GM19463 (cell line): ENCODE measurements at regions not wholly inside any gene's neighbourhood (a gene's known extent, or its start where the extent isn't known, plus 50 kb on each side); places are given as distances from the start of the nearest gene placed in this dataset.
"Not testable (repeated sequence)": the region's sequence is repeated elsewhere in the genome, so short reads cannot be mapped to it uniquely, and the experiment has no call there.

Experiments
- ATAC-seq: cut with Tn5 transposase; IDR thresholded peaks from one replicate; pipeline ENCODE4 v1.9.1; 2021; ENCODE audit warnings: mild to moderate bottlenecking, moderate library complexity; ENCODE audit not compliant: unreplicated experiment

DNA sequence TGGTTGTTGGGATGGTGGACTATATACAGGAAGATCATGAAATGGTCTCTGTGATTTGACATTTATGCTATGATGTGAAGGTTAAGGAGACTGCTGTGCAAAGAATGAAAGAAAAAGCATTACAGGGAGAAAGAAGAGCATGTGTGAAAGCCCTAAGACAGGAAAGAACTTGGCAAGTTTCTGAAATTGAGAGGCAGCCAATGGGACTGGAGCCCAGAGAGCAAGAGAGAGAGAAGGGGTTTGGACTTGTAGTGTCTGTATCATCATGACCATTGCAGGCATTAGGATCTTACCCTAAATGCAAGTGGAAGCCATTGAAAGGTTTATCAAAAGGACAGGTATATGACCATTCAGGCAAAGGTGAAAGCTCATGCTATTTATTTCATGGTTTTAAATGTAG is 147.1 kb downstream of the NAA11 start:
- ATAC-seq, result no peak

DNA sequence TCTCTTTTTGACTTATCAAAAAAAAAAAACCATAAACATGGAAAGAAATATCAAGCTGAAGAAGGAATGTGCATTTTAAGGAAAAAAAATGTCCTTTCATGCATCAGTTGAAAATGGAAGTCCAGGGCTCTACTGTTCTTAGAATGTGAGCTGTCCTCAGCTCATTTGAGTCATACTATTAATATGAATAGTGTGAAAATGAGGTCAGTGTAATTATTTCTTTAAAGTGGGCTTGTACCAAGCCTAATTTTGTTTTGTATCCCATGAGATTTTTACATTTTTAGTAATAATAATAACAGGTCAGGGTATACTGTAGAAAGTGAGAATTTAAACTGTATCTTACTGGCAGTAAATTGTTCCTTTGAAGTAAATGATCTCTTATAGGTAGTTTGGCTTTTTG is 148.5 kb downstream of the NAA11 start:
- peak; percentile 46 for ATAC-seq

DNA sequence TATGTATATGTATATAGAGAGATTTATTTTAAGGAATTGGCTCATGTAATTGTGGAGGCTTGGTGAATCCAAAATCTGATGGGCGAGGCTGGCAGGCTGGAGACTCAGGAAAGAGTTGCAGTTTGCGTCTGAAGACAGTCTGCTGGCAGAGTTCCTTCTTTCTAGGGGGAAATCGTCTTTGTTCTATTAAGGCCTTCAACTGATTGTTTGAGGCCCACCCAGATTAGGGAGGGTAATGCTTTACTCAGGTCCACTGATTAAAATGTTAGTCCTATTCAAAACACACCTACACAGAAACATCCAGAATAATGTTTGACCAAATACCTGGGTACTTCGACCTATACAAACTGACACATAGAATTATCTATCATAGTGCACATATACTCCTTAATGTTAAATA is 149.5 kb downstream of the NAA11 start:
- ATAC-seq, result no peak

DNA sequence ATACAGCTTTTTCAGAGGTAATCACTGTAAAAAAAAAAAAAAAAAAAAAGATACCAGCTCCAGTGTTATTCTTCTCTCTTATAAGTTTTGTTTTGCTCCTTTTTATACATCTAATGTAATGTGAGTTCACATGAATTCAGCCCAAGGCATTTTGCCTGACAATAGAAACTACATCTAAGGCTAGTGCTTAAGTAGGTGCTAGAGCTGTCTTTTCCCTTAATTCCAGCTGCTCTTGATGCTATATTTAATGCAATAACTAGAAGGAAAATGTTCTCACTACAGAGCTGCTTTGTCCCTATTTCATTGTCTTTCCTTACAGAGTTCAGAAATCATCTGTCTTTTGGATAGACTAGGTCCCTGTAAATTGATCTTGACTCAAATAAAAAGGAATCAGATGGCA is 150.1 kb downstream of the NAA11 start:
- ATAC-seq, result no peak

DNA sequence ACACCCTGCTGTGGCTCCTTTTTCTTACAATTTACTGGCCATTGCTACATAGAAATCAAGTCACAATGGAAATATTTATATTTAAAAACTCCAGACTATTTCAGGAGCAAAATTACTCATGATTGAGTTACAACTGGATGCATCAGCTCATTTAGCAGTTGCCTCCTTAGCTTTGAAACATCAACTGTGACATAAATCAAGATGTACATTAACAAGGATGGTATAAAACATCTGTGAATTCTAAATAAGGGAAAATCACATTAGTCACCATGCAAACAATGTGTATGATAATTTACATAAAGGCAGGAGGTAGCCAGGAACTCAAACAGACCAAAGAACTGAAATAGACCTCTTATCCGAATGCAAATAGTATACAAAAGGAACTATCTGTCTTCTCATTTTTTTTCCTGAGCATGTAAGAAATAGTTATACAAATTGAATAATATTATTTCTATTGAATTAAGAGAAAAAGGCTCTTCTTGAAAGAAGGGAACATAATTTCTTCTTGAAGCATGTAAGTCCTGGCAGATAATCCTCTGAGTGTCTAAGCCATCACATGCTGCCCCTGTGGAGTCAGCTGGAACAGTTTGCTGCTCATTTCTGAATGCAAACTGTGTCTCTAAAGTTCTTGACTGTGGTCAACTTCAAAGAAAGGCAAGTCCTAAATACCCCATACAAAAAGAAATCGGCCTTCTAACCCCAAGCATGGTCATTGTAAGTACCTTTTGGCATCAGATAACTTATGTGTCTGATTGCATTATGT is 151.2 kb downstream of the NAA11 start:
- no peak for ATAC-seq

DNA sequence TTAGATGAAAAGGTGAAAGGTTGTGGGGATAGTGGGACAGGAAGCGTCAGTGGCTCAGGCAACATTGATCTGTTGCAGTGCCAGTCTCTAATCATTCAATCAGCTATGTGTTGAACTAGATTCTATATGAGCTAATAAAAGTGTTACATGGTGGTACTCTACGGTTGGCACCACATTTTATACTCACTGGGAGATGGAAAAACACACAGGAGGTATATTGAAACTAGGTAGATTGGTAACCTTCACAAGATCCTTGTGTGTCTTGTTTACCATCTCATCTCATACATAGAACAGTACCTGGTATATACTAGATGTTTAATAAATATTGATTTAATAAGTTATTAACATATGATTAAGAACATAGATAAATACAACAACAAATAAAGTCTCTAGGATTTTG is 152.7 kb downstream of the NAA11 start:
- ATAC-seq, result no peak

DNA sequence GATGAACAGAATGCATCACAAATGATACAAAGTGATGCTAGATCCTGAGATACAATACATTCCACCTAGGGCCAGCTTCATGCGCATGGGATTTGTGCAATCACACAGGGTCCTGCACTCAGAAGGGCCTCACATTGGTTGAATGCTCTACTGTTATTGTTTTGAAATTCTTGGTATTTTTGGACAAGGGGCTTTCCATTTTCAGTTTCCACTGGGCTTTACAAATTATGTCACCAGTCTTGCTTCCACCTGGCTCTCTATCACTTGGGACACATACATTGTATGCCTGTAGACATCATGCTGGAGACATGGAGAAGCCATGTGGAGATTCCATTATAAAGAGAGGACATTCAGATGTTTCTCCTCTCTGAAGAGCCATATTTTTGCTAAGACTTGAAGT is 155.8 kb downstream of the NAA11 start:
- peak; percentile 60 for ATAC-seq

DNA sequence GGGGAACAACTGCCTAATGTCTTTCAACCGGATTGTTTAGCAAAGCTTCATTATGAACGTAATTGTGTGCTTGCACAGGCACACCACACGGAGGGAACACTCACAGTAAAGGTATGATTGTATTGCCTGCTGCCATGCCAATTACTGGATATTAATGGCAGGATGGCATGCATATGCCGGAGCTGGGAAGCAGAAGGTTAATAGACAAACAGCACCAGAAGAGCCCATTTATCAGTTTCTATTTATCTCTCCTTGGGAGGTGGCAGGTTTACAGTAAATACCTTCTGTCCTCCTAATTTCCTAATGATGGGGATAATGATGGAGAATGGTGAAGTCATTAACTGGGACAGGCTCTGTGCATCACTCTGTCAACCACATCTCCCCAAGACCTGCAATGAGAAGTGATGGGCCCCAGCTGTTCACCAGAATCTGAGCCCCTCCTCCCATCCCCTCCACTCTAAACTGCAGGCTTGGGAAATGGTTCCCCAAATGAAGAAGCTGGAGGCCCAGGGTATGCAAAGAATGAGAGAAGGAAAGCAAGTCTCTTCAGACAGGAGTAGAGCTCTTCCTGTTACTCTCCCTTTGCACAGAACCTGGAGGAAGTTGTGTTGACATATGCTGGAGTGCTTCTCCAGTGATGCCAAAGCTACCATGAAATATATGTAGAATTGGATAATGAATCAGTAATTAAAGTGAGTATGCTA is 160.8 kb downstream of the NAA11 start:
- no peak for ATAC-seq

DNA sequence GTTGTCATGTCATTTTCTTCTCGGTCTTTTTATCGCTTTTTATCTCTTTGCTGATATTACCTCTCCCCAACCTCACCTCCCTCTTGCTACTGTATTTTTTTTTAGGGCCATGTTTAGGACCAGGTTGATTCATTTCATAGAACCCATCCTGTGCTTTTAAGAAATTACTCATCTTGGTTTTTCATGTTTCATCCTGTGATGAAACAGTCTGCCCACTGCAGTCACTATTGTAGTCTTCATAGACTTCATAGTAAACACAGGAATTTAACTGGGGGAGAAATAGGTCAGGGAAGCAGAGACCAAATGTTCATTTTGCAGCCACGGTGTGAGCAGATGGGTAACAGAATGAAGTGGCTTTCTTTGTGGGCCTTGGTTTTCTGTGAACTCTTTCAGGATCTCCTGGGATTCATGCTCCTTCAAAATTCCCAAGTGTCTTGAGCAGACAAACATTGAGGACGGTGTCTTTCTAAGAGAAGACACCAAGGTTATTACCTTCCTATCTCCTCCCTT is 161.8 kb downstream of the NAA11 start:
- no peak for ATAC-seq

DNA sequence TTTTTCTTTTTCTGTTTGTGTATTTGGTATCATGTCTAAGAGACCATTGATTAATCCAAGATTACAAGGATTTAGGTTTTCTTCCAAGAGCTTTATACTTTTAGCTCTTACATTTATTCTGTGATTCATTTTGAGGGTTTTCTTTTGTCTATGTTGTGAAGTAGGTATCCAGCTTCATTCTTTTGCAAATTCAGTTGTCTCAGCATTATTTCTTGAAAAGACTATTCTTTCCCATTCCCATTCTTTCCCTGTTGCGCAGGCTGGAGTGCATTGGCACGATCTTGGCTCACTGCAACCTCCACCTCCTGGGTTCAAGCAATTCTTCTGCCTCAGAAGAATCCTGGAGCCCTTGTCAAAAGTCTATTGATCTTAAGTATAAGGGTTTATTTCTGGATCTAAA is 164.9 kb downstream of the NAA11 start:
- ATAC-seq, result no peak

DNA sequence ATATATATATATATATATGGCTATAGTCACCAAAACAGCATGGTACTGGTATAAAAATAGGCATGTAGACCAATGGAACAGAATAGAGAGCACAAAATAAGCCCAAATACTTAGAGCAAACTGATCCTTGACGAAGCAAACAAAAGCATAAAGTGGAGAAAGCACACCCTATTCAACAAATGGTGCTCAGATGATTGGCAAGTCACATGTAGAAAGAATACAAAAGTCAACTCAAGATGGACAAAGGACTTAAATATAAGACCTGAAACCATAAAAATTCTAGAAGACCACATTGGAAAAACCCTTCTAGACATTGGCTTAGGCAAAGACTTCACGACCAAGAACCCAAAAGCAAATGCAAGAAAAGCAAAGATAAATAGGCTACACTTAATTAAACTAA is 167.2 kb downstream of the NAA11 start:
- not testable (repeated sequence) for ATAC-seq

DNA sequence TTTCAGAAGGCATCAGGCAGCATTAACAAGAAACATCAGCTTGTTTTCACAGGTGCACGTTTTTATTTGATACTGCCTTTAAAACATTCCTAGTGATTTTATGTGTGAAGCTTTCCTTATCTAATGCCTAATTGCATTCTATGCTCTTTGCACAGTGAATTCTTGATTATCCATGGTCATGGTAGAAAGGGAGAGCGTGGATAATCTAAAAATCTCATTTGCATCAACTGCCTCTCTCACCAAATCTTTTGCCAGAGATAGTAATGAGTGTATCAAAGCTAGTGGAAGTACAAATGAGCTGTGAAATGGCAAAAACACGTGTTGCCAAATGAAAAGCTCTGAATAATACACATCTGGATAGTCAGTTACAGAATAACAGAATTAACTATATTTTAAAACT is 170.5 kb downstream of the NAA11 start:
- no peak for ATAC-seq

DNA sequence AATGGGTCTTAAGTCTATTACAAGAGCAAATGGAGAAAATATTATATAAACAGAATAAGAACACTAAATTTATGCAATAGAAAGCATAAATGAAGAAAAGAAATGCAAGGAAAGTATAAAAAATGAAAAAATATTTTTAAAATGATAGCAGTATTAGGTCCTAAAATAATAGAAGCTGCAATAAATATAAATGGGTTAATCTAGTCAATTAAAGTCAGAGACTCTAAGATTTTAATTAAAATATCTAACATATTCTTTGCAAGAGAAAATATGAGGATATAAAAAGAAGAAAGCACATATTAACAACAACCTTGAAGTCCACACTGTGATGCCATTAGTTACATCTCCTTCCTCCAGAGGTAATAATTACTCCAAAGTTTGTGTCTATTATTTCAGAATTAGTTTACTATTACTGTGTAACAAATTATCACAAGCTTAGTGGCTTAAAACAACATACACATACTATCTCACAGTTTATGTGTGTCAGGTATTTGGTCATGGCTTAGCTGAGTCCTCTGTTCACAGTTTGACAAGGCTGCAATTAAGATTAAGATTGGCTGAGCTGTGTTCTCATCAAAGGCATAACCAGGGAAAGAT is 174.9 kb downstream of the NAA11 start:
- no peak for ATAC-seq

DNA sequence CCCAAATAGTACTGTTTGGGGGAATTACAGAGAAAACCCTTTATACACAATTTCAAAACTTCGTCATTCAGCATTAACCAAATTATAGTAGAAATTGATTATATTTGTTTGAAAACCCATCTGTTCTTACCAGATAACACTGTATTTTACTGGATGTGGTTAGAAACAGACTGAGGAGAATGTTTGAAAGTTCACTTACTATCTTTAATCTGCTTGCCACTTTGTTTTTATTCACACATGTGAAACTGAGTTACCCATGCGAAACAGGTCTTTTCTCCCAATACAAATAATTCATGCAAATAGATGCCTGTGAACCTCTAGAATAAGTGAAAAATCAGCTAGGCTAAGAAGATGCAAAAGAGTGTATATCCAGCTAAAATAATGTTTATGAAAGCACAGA is 177.5 kb downstream of the NAA11 start:
- no peak for ATAC-seq

DNA sequence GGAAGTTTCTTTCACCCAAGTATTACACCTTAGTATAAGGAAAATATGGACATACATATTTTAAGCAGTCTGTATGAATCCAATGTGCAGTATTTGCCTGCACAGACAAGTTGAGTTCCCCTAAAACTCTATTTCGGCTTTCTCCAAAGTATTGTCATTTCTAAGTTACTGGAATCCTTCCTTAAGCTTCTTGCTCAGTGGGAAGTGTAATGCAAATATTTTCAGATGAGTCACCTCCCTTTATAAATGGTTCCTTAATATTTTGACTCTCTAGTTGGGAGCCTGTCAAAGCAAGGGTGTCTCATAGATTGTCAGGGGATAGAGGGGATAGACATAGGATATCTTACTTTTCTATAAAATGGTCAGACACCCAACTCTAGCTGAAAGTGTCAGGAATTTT is 178.6 kb downstream of the NAA11 start:
- no peak for ATAC-seq

DNA sequence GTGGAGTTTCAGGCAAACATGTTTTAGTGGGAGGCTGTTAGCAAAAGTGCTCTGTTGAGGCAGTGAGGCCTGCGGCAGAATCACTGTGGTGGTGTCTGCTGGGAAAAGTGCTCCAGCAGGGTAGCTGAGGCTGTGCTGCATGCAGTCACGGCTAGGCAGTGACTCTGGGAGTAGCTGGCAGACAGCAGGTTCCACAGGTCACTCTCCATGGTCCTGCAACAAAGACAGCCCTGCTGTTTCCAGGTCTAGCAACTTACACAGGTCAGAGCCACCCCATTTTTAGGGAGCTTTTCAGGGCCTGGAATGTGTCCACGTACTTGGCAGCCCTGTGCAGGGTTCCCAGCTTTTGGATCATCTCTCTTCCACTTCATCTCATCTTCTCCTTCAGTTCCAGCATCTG is 184.3 kb downstream of the NAA11 start:
- no peak for ATAC-seq

DNA sequence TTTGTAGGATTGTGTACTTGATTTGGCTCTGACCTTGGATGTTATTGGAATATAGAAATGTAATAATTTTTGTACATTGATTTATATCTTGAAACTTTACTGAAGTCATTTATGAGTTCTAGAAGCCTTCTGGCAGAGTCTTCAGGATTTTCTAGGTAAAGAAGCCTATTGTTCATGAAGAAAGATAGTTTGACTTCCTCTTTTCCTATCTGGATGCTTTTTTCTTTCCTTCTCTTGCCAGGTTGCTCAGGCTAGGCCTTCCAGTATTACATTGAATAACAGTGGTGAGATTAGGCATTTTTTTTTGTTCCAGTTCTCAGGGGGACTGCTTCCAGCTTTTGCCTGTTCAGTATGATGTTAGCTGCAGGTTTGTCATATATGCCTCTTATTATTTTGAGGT is 191.1 kb downstream of the NAA11 start:
- no peak for ATAC-seq

DNA sequence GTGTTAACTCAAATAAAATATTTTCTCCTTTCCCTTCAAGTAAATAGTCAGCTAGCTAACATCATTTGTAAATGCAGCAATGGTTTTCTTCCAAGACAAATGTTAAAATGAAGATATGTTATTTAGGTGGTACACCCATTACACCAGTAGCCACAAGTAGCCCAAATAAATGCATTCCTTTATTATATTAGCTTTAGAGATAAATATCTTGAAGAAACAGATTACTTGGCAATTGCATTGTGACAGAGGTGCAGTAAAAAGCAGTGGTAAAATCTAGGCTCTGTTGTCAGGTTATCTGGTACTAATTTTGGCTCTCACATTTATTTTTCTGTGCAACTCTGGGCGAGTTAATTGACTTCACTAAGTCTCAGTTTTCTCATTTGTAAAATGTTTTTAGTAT is 193.0 kb downstream of the NAA11 start:
- no peak for ATAC-seq

DNA sequence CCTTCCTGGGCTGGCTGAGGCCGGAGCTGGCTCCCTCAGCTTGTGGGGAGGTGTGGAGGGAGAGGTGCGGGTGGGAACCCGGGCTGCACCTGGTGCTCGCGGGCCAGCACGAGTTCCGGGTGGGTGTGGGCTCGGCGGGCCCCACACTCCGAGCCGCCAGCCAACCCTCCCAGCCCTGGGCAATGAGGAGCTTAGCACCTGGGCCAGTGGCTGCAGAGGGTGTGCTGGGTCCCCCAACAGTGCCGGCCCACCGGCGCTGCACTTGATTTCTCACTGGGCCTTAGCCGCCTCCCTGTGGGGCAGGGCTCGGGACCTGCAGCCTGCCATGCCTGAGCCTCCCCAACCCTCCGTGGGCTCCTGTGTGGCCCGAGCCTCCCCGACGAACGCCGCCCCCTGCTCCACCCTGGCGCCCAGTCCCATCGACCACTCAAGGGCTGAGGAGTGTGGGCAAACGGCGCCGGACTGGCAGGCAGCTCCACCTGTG is 182.7 kb upstream of the PAQR3 start:
- no peak for ATAC-seq

DNA sequence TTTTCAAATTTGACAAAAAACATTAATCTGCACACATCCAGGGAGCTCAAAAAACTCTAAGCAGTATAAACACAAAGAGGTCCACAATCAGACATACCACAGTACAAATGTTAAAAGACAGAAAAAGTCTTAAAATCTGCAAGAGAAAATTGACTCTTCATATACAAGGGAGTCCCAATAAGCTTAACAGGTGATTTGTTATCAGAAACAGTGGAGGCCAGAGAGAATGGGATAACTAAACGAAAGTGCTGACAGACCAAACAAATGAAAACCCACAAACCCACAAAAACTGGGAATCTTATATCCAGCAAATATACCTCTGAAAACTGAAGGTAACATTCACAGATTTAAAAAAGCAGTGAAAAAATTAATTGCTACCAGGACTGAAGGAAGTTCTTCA is 182.0 kb upstream of the PAQR3 start:
- no peak for ATAC-seq

DNA sequence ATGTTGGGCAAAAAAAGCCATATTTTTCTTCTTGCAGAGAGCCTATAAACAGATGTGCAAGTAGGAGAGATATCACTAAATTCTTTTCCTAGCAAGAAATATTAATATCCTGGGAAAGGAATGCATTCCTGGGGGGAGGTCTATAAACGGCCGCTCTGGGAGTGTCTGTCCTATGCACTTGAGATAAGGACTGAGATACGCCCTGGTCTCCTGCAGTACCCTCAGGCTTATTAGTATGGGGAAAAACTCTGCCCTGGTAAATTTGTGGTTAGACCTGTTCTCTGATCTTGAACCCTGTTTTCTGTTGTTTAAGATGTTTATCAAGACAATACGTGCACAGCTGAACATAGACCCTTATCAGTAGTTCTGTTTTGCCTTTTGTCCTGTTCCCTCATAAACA is 177.8 kb upstream of the PAQR3 start:
- ATAC-seq, result not testable (repeated sequence)

DNA sequence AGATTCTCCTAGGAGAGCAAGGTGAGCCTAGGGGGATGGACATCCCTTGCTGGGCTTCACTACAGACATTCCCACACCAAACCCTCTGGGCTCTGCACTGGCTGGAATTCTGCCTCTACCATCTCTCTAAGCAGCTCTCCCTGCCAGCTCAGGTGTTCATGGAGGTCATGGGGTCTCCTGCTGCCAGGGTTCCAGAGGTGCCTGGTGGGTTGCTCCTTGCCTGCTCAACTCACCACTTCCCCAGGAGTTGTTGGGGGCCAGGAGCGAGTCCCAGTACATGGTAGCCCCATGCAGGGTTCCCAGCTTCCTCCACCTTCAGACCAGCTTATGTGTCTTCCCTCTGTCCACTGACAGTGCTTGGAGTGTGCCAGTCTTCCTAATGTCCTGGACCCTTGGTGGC is 167.8 kb upstream of the PAQR3 start:
- ATAC-seq, result no peak
